ENCODE measurements at regions not wholly inside any gene's neighbourhood (a gene's known extent, or its start where the extent isn't known, plus 50 kb on each side); places are given as distances from the start of the nearest gene placed in this dataset.

GRCh38 chr13:33692531-33692930 lies 125.4 kb upstream of the RFC3 start:
- TF ChIP-seq CTCF (IDR thresholded peaks at IDR 0.05) (no peak), POLR2A (IDR thresholded peaks at IDR 0.05) (no peak)

All from uterus (tissue), 2 donors.